T-helper 22 cell (primary cell): ENCODE measurements at regions not wholly inside any gene's neighbourhood (a gene's known extent, or its start where the extent isn't known, plus 50 kb on each side); places are given as distances from the start of the nearest gene placed in this dataset.

Source experiments
- DNase-seq: peaks from one replicate; pipeline ENCODE4 v3.0.0-alpha.2; 2020; ENCODE audit warnings: low read depth

DNA sequence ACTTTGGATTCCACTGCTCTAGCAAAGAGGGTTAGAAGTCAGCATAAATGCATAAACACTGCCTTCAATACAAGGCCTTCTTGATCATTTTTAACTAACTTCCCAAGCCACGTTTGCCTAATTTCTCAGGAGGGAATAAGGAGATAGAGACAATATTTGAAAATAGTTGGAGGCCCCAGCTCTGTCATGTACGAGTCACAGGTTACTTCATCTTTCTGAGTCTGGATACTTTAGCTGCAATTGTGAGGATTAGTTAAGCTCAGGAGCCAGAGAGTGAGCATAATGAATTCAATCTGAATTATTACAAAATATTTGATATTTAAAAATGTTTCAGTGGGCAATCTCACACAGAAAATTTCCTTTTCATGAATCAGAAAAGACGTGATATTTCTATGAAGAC is 298.9 kb downstream of the SHOX2 start:
- no peak for DNase-seq

GRCh38 chr3:157805538-157805937 is 300.7 kb downstream of the SHOX2 start:
- no peak for DNase-seq

- DNase-seq: no peak
Measured at GRCh38 chr3:157794771-157795170, 291.6 kb upstream of the VEPH1 start.

DNA sequence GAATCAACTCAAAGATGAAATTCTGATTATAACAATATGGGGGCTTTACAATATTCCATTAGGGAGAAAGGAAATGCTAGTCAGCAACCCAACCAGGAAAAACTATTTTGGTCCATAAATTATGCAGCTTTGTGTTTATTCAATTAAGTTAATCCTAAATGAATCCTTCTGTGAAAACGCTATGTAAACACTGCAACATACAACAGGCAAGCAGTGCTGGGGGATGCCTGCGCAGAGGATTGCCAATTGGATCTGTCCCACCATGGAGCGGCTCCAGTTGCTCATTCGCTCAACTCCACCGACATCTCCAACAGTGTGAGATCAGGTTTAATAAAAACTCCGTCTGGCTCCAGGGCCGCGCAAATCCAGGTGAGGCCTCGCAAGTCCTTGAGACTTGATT is 290.5 kb upstream of the VEPH1 start:
- no peak for DNase-seq

DNA sequence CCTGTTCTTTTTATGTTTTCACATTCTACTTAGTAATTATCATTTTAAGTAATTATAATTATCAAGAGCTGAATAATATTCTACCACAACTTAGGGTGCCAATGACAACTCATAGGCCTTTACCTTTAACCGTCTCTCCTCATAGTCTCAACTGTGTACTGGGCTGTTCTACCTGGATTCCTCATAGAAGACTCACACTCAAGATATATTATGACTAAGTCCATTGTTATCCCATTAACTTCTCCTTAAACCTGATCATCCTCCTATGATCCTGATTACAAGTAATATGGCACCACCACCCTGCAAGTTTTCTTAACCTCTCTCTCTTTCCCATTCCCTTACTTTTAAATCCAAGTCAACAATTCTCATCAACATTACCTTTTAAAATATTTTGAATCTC is 285.9 kb upstream of the VEPH1 start:
- DNase-seq: no peak

DNA sequence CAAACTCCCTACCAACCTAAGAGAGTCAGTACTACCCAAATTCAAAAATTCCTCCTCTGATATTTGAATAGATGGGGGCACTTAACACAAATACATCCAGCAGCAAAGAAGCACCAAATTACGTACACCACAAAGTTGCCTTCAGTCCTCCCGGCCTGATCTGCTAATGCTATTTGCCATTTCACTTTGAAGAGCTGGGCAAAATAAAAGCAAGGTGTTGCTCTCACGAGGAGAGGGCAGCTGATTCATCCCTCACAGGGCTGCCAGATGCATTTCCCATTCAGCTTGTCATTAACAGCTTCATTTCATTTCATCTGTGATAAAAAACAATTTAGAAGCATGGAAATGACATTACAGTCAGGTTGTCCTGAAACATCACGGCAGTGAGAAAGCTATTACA is 283.4 kb upstream of the VEPH1 start:
- DNase-seq: no peak

DNA sequence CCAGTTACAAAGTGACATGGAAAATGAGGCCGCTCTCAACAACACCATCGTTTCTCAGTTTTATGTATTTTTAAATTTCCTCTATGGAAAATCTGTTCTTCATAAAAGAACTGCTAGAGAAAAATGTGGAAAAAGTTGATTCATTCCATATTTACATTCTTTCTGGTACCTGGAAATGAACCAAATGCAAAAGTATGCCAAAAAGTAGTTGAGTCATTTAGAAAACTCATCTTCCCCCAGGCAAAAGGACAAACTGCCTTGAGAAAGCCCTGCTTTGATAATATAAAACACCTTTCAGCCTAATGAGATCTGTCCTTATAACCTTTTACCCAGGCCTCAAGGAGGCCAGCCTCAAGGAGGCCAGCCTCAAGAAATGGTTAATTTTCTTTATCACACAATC is 283.0 kb upstream of the VEPH1 start:
- no peak for DNase-seq

GRCh38 chr3:157785102-157785826 is 282.0 kb upstream of the VEPH1 start:
- no peak for DNase-seq

DNA sequence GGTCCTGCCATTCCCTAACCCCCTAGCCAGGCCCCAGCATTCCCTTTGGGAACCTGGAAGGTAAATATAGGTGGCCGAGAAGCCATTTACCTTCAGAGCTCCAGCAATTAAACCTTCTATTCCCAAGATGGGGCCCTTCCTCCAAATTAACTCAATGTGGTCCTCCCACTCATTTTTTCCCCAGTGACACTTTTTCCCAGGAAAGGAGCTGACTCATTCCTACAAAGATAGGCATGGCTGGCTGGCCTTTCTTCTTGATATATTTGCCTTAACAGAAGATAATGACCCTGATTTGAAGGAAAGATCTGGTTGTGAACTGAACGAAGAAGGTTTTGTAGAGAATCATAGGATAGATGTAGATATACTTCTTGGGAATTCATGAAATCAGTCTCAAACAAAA is 279.0 kb upstream of the VEPH1 start:
- DNase-seq: no peak

- no peak for DNase-seq
Measured at GRCh38 chr3:157776861-157777260, 273.6 kb upstream of the VEPH1 start.

GRCh38 chr3:157775446-157775845 is 272.2 kb upstream of the VEPH1 start:
- DNase-seq: no peak

GRCh38 chr3:157769378-157769777 is 266.2 kb upstream of the VEPH1 start:
- no peak for DNase-seq

- no peak for DNase-seq
Measured at GRCh38 chr3:157767607-157768006, 264.4 kb upstream of the VEPH1 start.

DNA sequence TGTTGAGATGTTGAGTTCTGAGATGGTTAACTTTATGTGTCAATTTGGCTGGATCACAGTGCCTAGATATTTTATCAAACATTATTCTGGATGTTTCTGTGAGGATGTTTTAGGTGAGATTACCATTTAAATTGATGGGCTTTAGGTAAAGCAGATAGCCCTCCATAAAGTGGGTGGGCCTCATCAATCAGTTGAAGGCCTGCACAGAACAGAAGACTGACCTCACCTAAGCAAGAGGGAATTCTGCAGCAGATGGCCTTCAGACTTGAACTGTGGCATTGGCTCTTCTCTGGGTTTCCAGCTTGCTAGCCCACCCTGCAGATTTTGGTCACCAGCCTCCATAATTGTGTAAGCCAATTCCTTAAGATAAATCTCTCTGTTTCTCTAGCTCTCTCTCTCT is 260.4 kb upstream of the VEPH1 start:
- no peak for DNase-seq

- no peak for DNase-seq
Measured at GRCh38 chr3:157759311-157759710, 256.1 kb upstream of the VEPH1 start.

DNA sequence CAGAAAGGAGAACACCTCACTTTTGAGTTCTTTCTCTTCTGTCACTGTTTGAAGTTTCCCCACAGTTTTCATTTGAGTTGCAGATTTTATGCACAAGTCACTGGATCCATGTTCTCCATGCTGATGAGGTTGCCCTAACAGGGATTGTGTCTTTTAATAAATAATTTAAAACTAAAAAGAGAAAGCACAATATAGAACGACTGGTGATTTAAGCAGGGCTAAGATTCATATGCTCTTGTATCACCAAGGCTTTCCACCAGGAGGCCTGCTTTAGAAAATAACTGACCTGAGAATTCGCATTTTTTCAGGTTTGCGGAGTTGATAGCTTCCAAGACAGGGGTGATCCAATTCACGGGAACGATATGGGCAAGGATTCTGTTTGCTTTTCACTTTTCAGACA is 252.0 kb upstream of the VEPH1 start:
- no peak for DNase-seq

DNA sequence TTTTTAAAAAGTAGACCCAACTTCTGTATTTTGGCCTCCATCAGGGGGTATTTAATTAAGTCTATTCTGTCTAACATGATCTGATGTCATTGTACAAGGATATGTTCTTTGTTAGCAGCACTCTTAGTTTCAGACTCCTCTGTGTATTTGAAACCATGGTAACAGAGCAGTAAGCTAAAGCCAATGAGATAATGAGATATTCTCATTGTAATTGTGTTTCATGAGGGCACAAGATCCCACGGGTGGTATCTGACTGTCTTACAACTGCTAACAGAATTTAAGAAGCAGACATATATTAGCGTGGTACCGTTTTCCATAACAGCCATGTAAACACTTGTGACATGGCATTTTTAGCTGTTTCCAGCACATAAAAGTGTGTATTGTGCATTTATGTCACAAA is 251.2 kb upstream of the VEPH1 start:
- DNase-seq: no peak

DNA sequence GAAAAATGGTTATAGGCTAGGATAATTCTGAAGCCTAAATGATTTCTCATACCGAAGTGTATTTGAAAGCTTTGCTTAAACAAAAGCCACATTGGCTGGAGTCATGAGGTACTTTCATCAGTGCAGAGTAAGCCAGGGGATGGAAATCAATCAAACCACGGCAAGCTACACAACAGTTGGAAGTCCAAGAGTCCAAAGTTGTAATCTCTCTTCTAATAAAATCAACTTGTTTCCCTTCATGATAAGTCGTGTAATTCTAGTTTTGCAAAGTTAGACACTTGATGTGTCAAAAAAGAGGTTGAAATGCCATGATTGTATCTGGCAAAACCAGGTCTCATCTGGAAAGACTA is 250.5 kb upstream of the VEPH1 start:
- DNase-seq: no peak

DNA sequence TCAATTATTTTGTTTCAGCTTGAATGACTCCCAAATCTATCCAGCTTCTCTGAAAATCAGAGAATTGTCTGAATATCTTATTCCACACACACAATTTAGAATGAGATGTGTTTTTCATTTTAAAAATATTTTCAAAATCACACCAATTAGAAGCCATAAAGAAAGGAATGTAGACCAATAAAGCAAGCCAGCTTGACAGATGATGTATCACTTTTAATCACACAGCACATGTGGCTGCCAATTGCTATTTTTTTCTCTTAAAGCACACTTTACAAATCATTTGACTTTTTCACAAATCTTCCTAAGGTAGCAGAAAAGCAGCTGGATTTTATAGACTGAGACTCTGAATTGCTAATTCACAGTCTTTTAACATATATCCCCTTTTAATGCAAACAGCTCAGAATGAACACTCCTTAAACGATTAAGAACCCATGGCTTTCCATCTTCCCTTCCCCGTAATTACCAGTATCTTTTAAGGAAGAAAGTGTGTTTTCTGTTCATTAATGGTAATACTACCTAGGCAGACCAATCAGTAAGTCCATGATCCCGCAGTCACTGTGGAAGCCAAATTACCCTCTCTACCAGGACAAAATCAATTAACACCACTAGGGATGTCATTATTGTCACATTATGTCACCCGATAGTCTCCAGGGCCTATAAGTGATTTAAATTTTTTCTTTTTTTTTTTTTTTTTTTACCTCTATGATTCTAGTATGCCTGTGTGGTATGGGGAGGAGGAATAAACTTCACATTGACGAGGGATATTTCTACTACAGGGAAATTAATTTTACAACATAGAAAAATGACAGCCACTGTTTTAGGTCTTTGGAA is 250.0 kb upstream of the VEPH1 start:
- DNase-seq: no peak

GRCh38 chr3:157752554-157752953 is 249.3 kb upstream of the VEPH1 start:
- no peak for DNase-seq

DNA sequence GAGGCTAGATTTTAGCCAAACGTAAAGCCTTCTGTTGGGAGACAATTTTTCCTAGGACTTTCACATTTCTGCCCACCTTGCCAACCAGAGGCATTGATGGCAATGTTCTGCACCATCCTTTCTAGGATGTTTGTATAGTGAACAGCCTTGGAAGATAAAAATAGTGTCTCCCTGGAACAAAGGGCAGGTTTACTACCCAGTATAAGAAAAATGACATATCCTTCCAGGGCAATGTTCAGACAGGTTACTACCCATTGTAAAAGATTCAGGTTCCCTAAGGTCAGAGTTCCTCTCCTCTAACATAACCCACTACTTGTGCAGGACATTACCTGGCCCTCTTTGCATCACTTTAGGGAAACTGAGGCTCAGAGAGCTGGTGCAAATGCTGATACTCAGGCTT is 248.2 kb upstream of the VEPH1 start:
- DNase-seq: no peak

- no peak for DNase-seq
Measured at GRCh38 chr3:157746391-157746790, 243.2 kb upstream of the VEPH1 start.

- DNase-seq: no peak
Measured at GRCh38 chr3:157741607-157742006, 238.4 kb upstream of the VEPH1 start.

GRCh38 chr3:157738441-157738840 is 235.2 kb upstream of the VEPH1 start:
- no peak for DNase-seq
